ENCODE measurements at regions not wholly inside any gene's neighbourhood (a gene's known extent, or its start where the extent isn't known, plus 50 kb on each side); places are given as distances from the start of the nearest gene placed in this dataset.

DNA sequence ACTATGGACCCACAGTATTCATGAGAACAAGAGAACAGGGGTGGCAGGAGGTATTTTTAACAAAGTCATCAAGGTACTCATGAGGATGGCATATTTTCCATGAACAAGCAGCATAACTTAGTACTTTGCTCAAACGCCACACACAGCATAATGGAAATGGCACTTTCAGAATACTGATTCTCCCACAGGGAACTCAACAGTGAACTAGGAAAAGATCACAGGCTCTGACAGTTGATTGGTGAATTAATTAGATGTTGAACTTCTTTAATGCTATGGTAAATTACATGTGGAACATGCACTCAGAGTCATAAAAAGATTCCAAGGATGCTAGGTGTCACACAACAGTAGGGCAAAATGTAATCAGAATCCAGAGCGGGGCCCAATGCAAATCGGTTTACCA lies 1088.6 kb upstream of the C9orf72 start:
- H3K4me3 ChIP-seq (ENCODE audit: low read length) = no peak overlapping the region
- TF ChIP-seq, protein P1, sequence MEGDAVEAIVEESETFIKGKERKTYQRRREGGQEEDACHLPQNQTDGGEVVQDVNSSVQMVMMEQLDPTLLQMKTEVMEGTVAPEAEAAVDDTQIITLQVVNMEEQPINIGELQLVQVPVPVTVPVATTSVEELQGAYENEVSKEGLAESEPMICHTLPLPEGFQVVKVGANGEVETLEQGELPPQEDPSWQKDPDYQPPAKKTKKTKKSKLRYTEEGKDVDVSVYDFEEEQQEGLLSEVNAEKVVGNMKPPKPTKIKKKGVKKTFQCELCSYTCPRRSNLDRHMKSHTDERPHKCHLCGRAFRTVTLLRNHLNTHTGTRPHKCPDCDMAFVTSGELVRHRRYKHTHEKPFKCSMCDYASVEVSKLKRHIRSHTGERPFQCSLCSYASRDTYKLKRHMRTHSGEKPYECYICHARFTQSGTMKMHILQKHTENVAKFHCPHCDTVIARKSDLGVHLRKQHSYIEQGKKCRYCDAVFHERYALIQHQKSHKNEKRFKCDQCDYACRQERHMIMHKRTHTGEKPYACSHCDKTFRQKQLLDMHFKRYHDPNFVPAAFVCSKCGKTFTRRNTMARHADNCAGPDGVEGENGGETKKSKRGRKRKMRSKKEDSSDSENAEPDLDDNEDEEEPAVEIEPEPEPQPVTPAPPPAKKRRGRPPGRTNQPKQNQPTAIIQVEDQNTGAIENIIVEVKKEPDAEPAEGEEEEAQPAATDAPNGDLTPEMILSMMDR (conservative IDR thresholded peaks at IDR 0.05; ENCODE audit: low read length) = no peak
- no peak for DNase-seq (ENCODE audit: low read depth)

DNA sequence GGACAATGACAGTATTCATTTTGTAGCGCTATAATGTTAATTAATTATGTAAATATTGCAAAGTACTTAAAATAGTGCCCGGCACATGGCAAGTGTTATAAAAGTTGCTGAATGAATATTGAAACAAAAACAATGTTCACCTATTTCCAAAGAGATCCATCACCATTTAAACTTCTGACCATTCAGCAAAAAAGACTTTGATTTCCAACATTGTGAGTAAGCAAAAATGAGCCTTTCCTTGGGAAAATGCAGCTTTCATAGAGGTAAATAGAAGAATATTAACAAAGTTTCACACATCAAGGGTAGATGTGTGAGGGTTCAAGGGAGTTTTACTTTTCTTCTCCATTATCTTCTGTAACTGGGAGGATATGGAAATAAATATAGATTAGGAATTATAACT lies 1089.4 kb upstream of the C9orf72 start:
- no peak for DNase-seq (ENCODE audit: low read depth)
- no peak overlapping the region for H3K4me3 ChIP-seq (ENCODE audit: low read length)
- TF ChIP-seq, protein P1 (conservative IDR thresholded peaks at IDR 0.05; ENCODE audit: low read length) = no peak

DNA sequence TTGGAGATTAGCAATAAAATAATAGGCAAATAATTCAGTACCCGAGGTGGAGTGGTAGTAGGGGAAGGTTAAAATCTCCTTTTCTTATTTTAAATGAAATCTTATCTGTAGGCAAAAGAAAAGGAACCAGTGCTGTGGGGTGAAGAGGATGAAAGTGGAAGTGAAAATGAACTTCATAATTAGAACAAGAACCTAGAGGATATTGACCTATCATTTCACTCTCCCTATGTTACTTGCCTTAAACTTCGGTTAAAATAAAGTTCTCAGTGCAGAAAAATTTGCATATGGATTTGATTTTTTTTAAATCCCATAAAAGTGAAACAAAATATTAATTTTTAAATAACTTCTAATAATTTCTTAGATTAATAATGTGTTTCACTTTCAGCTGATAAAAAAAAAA lies 1094.9 kb upstream of the C9orf72 start:
- H3K4me3 ChIP-seq (ENCODE audit: low read length) = no peak overlapping the region
- DNase-seq (ENCODE audit: low read depth) = no peak
- TF ChIP-seq, protein P1 (conservative IDR thresholded peaks at IDR 0.05; ENCODE audit: low read length) = no peak

DNA sequence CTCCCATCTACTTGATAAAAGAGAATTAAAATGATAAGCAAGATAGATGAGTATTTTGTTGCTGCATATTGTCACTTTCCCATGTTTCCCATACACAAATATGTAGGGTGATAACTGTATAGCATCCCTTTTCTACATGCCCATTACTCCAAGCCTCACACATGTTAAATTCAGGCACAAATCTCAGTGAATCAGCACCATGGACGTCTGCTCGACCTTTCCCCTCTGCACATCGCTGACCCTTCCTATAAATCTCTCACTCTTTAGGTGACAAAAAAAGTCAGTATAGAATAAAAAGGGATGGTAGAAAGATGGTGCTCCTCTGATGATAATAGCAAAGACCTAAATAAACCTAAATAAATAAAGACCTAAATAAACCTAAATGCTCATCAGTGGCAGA lies 1097.7 kb upstream of the C9orf72 start:
- TF ChIP-seq, protein P1 (conservative IDR thresholded peaks at IDR 0.05; ENCODE audit: low read length) = no peak
- no peak for DNase-seq (ENCODE audit: low read depth)
- no peak overlapping the region for H3K4me3 ChIP-seq (ENCODE audit: low read length)

DNA sequence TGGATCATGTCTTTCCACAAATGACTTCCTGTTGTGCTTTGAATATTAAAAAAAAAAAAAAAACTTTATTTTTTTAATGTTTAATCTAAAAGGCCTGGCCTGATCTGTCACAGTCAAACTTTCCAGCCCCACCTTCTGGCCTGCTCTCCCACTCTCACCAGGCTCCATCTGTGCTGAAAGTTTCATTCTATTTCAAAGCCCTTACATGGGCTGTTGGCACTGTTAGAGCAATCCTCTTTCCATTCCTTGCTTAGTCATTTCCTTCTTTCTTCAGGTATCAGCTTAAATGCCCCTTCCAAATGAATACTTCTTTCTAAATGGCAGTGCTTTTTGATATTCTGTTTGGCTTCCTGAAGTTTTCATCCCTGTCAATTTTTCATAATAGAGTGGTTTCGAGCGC lies 1104.8 kb upstream of the C9orf72 start:
- TF ChIP-seq, protein P1 (conservative IDR thresholded peaks at IDR 0.05; ENCODE audit: low read length) = no peak
- DNase-seq (ENCODE audit: low read depth) = no peak
- no peak overlapping the region for H3K4me3 ChIP-seq (ENCODE audit: low read length)

DNA sequence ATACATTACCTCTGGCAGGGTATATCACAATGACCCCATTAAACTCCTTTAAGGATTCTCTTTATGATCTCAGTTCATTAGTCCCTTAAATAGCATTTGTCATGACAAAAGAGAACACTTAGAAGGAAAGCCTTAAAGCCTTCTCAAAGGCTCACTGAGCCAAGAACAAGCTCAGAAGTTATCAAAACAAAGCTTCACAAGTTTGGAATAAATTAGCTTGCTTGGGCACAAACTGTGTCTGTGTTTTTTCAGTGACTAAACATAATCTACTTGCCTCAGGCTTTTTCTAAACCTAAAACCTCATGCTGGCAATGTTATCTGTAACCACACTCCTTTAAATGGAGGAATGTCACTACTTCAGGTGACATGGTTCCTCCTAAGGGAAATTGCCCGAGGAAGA lies 1114.9 kb upstream of the C9orf72 start:
- DNase-seq (ENCODE audit: low read depth) = no peak
- H3K4me3 ChIP-seq (ENCODE audit: low read length) = no peak overlapping the region
- TF ChIP-seq, protein P1 (conservative IDR thresholded peaks at IDR 0.05; ENCODE audit: low read length) = no peak

DNA sequence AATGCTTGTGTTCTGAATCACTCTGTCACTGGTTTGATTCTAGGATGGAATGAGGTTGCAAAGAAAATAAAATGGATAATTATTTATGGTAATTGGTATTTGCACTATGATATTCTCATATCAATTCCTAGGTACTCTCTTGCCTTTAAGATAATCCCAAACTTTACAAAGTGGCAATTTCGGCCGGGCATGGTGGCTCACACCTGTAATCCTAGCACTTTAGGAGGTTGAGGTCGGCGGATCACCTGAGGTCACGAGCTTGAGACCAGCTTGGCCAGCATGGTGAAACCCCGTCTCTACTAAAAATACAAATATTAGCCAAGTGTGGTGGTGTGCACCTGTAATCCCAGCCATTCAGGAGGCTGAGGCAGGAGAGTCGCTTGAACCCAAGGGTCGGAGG lies 1118.7 kb upstream of the C9orf72 start:
- TF ChIP-seq, protein P1 (conservative IDR thresholded peaks at IDR 0.05; ENCODE audit: low read length) = no peak
- DNase-seq (ENCODE audit: low read depth) = no peak
- no peak overlapping the region for H3K4me3 ChIP-seq (ENCODE audit: low read length)

Data from AG10803 (cell line).